Peyer's patch (tissue), 4 donors: ENCODE measurements at regions not wholly inside any gene's neighbourhood (a gene's known extent, or its start where the extent isn't known, plus 50 kb on each side); places are given as distances from the start of the nearest gene placed in this dataset.

Experiments
- CTCF ChIP-seq, 6 experiments: fragments of 450-650 bp in 4 of 6; fragments of 200-600 bp in 2 of 6; sonication (generic) in 1 of 6; IDR thresholded peaks; one replicate each; pipeline ENCODE4 v1.5.1; 2017 to 2019; ENCODE audit warnings: antibody characterized with exemption in 6 of 6, mild to moderate bottlenecking in 3 of 6, moderate library complexity in 1 of 6
- POLR2A ChIP-seq, 2 donors: fragments of 450-650 bp; IDR thresholded peaks; one replicate each; pipeline ENCODE4 v1.5.1; 2017; ENCODE audit warnings: antibody characterized with exemption in 2 of 2, mild to moderate bottlenecking in 2 of 2, moderate library complexity in 2 of 2

- TF ChIP-seq POLR2A (IDR thresholded peaks at IDR 0.05) (no peak), CTCF (IDR thresholded peaks at IDR 0.05) (no peak)
Observed at GRCh38 chr1:60886793-60887331, 195.5 kb upstream of the NFIA start.
